Fibroblast of lung (primary cell): ENCODE measurements at regions not wholly inside any gene's neighbourhood (a gene's known extent, or its start where the extent isn't known, plus 50 kb on each side); places are given as distances from the start of the nearest gene placed in this dataset.

Experiments
- CTCF ChIP-seq, 2 donors: IDR thresholded peaks in 1 of 2; conservative IDR thresholded peaks in 1 of 2; 1 replicate in 1 of 2; 2 replicates in 1 of 2; pipeline ENCODE4 v1.5.1; 2011 to 2012; ENCODE audit warnings: low read length in 2 of 2, control low read depth in 1 of 2, inconsistent platforms in 1 of 2, low read depth in 1 of 2, mild to moderate bottlenecking in 1 of 2
- EZH2 ChIP-seq: IDR thresholded peaks from 2 replicates; pipeline ENCODE4 v1.5.1; 2012; ENCODE audit warnings: low read length, control low read depth, mild to moderate bottlenecking; ENCODE audit errors: missing control alignments

GRCh38 chr6:3587660-3588059, 130.8 kb upstream of the SLC22A23 start:
- TF ChIP-seq CTCF (conservative IDR thresholded peaks at IDR 0.05 in 1 of 2, IDR thresholded peaks at IDR 0.05 in 1 of 2; ENCODE audit: low read depth in 1 of 2, low read length in 2 of 2) (no peak), EZH2 (no peak)
